ENCODE measurements at regions not wholly inside any gene's neighbourhood (a gene's known extent, or its start where the extent isn't known, plus 50 kb on each side); places are given as distances from the start of the nearest gene placed in this dataset.

GRCh38 chr4:127048376-127049044 is 584.2 kb upstream of the INTU start:
- Histone ChIP-seq H3K9me3 (replicated peaks; ENCODE audit: control insufficient read depth, low read depth, low read length) (no peaks in the 10 kb centered on the region), H3K27ac (ENCODE audit: low read length) (no peak overlapping the region)
- 100% methylated on average over 2 of the region's 3 CpGs for WGBS (ENCODE audit: insufficient coverage)

GRCh38 chr4:127049526-127049925 is 583.2 kb upstream of the INTU start:
- Histone ChIP-seq H3K9me3 (replicated peaks; ENCODE audit: control insufficient read depth, low read depth, low read length) (no peaks in the 10 kb centered on the region), H3K4me3 (ENCODE audit: low read length) (no peak overlapping the region), H3K27me3 (ENCODE audit: control insufficient read depth, insufficient read depth, low read length) (no peaks in the 10 kb centered on the region), H3K4me1 (ENCODE audit: control insufficient read depth, insufficient read depth, low read length) (no peaks in the 10 kb centered on the region), H3K27ac (ENCODE audit: low read length) (no peak overlapping the region), H3K36me3 (ENCODE audit: control insufficient read depth, insufficient read depth, low read length) (no peaks in the 10 kb centered on the region)
- 71% methylated on average over 2 of the region's 4 CpGs for WGBS (ENCODE audit: insufficient coverage)
- DNase-seq = no peak

More at GRCh38 chr4:127048376-127049044, 584.2 kb upstream of the INTU start:
- Histone ChIP-seq H3K27me3 (ENCODE audit: control insufficient read depth, insufficient read depth, low read length) (no peaks in the 10 kb centered on the region), H3K36me3 (ENCODE audit: control insufficient read depth, insufficient read depth, low read length) (no peaks in the 10 kb centered on the region), H3K4me3 (ENCODE audit: low read length) (no peak overlapping the region), H3K4me1 (ENCODE audit: control insufficient read depth, insufficient read depth, low read length) (no peaks in the 10 kb centered on the region)
- no peak for DNase-seq

GRCh38 chr4:127052742-127053141 is 580.0 kb upstream of the INTU start:
- Histone ChIP-seq H3K27me3 (ENCODE audit: control insufficient read depth, insufficient read depth, low read length) (no peaks in the 10 kb centered on the region), H3K4me3 (ENCODE audit: low read length) (no peak overlapping the region), H3K27ac (ENCODE audit: low read length) (no peak overlapping the region), H3K36me3 (ENCODE audit: control insufficient read depth, insufficient read depth, low read length) (no peaks in the 10 kb centered on the region), H3K9me3 (replicated peaks; ENCODE audit: control insufficient read depth, low read depth, low read length) (peaks cover 8% of the 10 kb centered on the region), H3K4me1 (ENCODE audit: control insufficient read depth, insufficient read depth, low read length) (no peaks in the 10 kb centered on the region)
- no CpG with 5 or more reads among the region's 1 CpG for WGBS (ENCODE audit: insufficient coverage)
- DNase-seq = no peak

DNA sequence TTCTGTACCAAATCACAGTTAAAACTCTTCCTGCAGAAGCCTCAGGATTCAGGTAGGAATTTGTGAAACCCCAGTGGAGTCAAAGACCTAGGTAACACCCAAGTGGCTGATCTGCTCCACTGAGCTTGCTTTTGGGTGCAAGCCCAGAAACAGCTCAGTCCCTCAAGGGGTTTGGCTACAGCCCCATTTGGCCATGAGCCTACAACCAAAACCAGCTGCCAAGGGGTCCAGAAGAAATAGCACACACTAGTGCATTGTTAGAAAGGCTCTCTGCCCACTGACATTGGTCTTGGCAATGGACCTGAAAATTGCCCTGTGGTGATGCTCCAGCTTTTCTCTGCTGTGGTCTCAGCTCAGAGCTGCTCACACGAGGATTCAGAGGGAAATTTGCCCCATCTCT is 577.4 kb upstream of the INTU start:
- Histone ChIP-seq H3K4me3 (ENCODE audit: low read length) (no peak overlapping the region), H3K27ac (ENCODE audit: low read length) (no peak overlapping the region), H3K27me3 (ENCODE audit: control insufficient read depth, insufficient read depth, low read length) (no peaks in the 10 kb centered on the region), H3K9me3 (replicated peaks; ENCODE audit: control insufficient read depth, low read depth, low read length) (peaks cover 8% of the 10 kb centered on the region), H3K4me1 (ENCODE audit: control insufficient read depth, insufficient read depth, low read length) (no peaks in the 10 kb centered on the region), H3K36me3 (ENCODE audit: control insufficient read depth, insufficient read depth, low read length) (no peaks in the 10 kb centered on the region)
- no CpG with 5 or more reads among the region's 1 CpG for WGBS (ENCODE audit: insufficient coverage)
- no peak for DNase-seq

GRCh38 chr4:127069675-127070074 is 563.1 kb upstream of the INTU start:
- Histone ChIP-seq H3K9me3 (replicated peaks; ENCODE audit: control insufficient read depth, low read depth, low read length) (no peaks in the 10 kb centered on the region), H3K36me3 (ENCODE audit: control insufficient read depth, insufficient read depth, low read length) (no peaks in the 10 kb centered on the region), H3K4me3 (ENCODE audit: low read length) (no peak overlapping the region), H3K4me1 (ENCODE audit: control insufficient read depth, insufficient read depth, low read length) (no peaks in the 10 kb centered on the region), H3K27ac (ENCODE audit: low read length) (no peak overlapping the region), H3K27me3 (ENCODE audit: control insufficient read depth, insufficient read depth, low read length) (no peaks in the 10 kb centered on the region)
- DNase-seq = no peak
- WGBS (ENCODE audit: insufficient coverage) = 100% methylated on average over 1 of the region's 1 CpG

GRCh38 chr4:127071443-127071842 is 561.3 kb upstream of the INTU start:
- Histone ChIP-seq H3K27ac (ENCODE audit: low read length) (no peak overlapping the region), H3K36me3 (ENCODE audit: control insufficient read depth, insufficient read depth, low read length) (no peaks in the 10 kb centered on the region), H3K27me3 (ENCODE audit: control insufficient read depth, insufficient read depth, low read length) (no peaks in the 10 kb centered on the region), H3K4me3 (ENCODE audit: low read length) (no peak overlapping the region), H3K9me3 (replicated peaks; ENCODE audit: control insufficient read depth, low read depth, low read length) (no peaks in the 10 kb centered on the region), H3K4me1 (ENCODE audit: control insufficient read depth, insufficient read depth, low read length) (no peaks in the 10 kb centered on the region)
- WGBS (ENCODE audit: insufficient coverage) = no CpG with 5 or more reads among the region's 1 CpG
- peak; percentile 27 for DNase-seq

DNA sequence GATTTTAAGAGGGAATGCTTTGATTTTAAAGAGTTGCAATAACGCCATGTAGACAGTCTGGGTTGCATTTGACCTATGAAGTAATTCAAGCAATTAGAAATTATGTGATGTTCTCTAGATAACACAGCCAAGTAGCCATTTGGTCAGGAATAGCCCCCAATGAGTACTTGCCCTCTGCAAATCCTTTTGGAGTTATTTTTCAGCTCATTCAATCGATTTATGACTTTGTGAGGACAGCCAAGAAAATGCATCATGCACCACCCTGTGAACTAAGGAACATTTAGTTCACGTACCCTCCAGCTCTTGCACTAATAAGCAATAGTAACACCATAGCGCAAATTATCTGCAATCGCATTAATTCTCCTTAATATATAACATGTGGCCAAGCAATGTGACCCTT is 552.6 kb upstream of the INTU start:
- 47% methylated on average over 2 of the region's 5 CpGs for WGBS (ENCODE audit: insufficient coverage)
- DNase-seq = peak; percentile 22
- H3K9me3 ChIP-seq (replicated peaks; ENCODE audit: control insufficient read depth, low read depth, low read length) = no peaks in the 10 kb centered on the region

GRCh38 chr4:127081041-127081440 is 551.7 kb upstream of the INTU start:
- H3K27ac ChIP-seq (ENCODE audit: low read length) = no peak overlapping the region
- H3K4me3 ChIP-seq (ENCODE audit: low read length) = no peak overlapping the region
- H3K36me3 ChIP-seq (ENCODE audit: control insufficient read depth, insufficient read depth, low read length) = no peaks in the 10 kb centered on the region
- no peak for DNase-seq
- no peaks in the 10 kb centered on the region for H3K9me3 ChIP-seq (replicated peaks; ENCODE audit: control insufficient read depth, low read depth, low read length)
- H3K4me1 ChIP-seq (ENCODE audit: control insufficient read depth, insufficient read depth, low read length) = no peaks in the 10 kb centered on the region
- H3K27me3 ChIP-seq (ENCODE audit: control insufficient read depth, insufficient read depth, low read length) = no peaks in the 10 kb centered on the region
- no CpG with 5 or more reads among the region's 1 CpG for WGBS (ENCODE audit: insufficient coverage)

More for the DNA sequence above, 552.6 kb upstream of the INTU start:
- H3K27ac ChIP-seq (ENCODE audit: low read length) = no peak overlapping the region
- no peaks in the 10 kb centered on the region for H3K4me1 ChIP-seq (ENCODE audit: control insufficient read depth, insufficient read depth, low read length)
- H3K36me3 ChIP-seq (ENCODE audit: control insufficient read depth, insufficient read depth, low read length) = no peaks in the 10 kb centered on the region
- no peak overlapping the region for H3K4me3 ChIP-seq (ENCODE audit: low read length)
- H3K27me3 ChIP-seq (ENCODE audit: control insufficient read depth, insufficient read depth, low read length) = no peaks in the 10 kb centered on the region

DNA sequence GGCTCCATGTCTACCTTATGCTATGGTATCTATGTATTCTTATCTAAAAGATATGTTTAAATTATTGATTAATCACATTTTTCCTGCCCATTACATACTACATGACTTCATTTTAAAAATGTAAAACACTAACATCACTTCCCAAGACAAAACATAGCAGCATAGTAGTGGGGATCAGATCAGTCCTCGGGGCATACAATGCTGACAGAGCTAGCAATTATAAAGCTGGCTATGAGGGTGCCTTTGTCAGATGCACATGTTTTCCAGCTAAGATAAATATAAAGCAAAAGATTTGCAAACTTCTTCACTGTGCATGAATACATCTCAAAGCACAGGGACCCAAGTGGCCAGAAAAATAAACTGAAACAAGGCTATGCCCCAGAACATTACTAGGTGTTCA is 549.8 kb upstream of the INTU start:
- Histone ChIP-seq H3K4me3 (ENCODE audit: low read length) (no peak overlapping the region), H3K36me3 (ENCODE audit: control insufficient read depth, insufficient read depth, low read length) (no peaks in the 10 kb centered on the region), H3K27ac (ENCODE audit: low read length) (no peak overlapping the region), H3K4me1 (ENCODE audit: control insufficient read depth, insufficient read depth, low read length) (no peaks in the 10 kb centered on the region), H3K27me3 (ENCODE audit: control insufficient read depth, insufficient read depth, low read length) (no peaks in the 10 kb centered on the region), H3K9me3 (replicated peaks; ENCODE audit: control insufficient read depth, low read depth, low read length) (peaks cover 8% of the 10 kb centered on the region)
- no CpG with 5 or more reads among the region's 1 CpG for WGBS (ENCODE audit: insufficient coverage)
- DNase-seq = peak; percentile 20

- Histone ChIP-seq H3K4me3 (ENCODE audit: low read length) (no peak overlapping the region), H3K4me1 (ENCODE audit: control insufficient read depth, insufficient read depth, low read length) (no peaks in the 10 kb centered on the region), H3K27me3 (ENCODE audit: control insufficient read depth, insufficient read depth, low read length) (no peaks in the 10 kb centered on the region), H3K27ac (ENCODE audit: low read length) (no peak overlapping the region), H3K36me3 (ENCODE audit: control insufficient read depth, insufficient read depth, low read length) (no peaks in the 10 kb centered on the region), H3K9me3 (replicated peaks; ENCODE audit: control insufficient read depth, low read depth, low read length) (peaks cover 8% of the 10 kb centered on the region)
- DNase-seq = peak; percentile 8
- no CpG with 5 or more reads among the region's 1 CpG for WGBS (ENCODE audit: insufficient coverage)
Measured at GRCh38 chr4:127084666-127085065, 548.1 kb upstream of the INTU start.

DNA sequence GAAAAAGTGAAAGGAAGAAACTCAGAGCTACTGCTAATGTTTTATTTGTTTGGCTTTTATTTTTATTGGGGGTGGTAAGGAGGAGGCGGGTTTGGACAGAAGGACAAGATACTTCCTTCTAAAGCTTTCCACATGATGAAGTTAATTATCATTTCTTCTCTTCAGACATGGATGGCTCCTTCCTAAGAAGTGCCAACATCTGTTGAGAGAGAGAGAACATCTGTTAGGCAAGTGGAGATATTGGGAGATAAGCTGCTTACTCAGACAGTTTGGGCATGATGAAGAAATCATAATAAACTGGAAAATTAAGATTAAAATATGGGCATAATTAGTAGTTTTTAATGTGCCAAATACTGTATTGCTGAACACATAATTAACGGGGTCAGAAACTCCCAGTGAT is 535.7 kb upstream of the INTU start:
- no peaks in the 10 kb centered on the region for H3K4me1 ChIP-seq (ENCODE audit: control insufficient read depth, insufficient read depth, low read length)
- no peak for DNase-seq
- no peak overlapping the region for H3K4me3 ChIP-seq (ENCODE audit: low read length)
- no peaks in the 10 kb centered on the region for H3K9me3 ChIP-seq (replicated peaks; ENCODE audit: control insufficient read depth, low read depth, low read length)
- H3K27ac ChIP-seq (ENCODE audit: low read length) = no peak overlapping the region
- WGBS (ENCODE audit: insufficient coverage) = no CpG with 5 or more reads among the region's 2 CpGs
- H3K36me3 ChIP-seq (ENCODE audit: control insufficient read depth, insufficient read depth, low read length) = no peaks in the 10 kb centered on the region
- H3K27me3 ChIP-seq (ENCODE audit: control insufficient read depth, insufficient read depth, low read length) = no peaks in the 10 kb centered on the region
